ENCODE measurements at regions not wholly inside any gene's neighbourhood (a gene's known extent, or its start where the extent isn't known, plus 50 kb on each side); places are given as distances from the start of the nearest gene placed in this dataset.

DNA sequence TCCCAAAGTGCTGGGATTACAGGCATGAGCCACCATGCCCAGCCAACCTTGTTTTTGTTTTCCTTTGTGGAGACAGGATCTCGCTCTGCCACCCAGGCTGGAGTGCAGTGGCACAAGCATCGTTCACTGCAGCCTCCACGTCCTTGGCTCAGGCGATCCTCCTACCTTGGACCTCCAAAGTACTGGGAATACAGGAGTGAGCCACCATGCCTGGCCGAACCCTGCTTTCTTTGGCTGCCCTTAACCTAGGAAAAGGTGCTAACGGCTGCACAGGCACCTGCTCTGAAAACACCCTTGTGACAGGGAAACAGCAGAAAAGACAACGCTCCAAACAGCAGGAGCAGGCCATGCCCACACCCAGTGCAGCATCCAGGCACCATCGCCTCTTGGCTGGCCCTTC is 71.9 kb downstream of the OAT start:
- no peak for DNase-seq

DNA sequence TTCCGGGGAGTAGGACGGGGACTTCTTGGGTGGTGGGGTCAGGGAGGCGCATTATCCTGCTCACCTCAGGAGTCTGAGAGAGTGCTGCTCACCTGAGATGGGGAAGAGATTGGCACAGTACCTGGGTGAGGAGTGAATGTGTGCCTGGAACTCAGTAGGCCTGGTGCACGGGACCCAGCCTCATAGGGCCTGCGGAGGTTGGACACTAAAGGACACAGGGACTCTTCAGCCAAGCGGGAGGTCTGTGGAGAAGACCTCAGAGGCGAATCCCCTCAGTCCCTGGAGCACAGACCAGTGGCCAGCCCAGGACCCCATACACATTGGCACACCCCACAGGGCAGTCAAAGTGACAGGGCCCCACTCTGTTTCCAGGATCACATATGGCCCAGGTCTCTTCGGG is 73.2 kb downstream of the OAT start:
- no peak for DNase-seq

GRCh38 chr10:124344931-124345330 is 73.8 kb downstream of the OAT start:
- no peak for DNase-seq

DNA sequence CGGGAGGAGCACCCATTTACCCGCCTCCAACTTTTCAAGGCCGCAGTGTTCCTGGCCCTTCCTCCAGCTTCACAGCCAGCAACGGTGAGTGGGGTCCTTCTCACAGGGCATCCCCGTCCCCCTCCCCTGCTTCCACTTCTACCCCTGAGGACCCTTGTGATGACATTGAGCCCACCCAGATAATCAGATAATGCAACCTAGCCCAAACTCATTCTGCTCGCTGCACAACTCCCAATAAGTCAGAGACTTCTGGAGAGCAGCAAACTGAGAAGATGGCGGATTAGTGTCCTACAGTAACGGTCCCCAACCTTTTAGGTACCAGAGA is 74.5 kb downstream of the OAT start:
- DNase-seq = no peak

DNA sequence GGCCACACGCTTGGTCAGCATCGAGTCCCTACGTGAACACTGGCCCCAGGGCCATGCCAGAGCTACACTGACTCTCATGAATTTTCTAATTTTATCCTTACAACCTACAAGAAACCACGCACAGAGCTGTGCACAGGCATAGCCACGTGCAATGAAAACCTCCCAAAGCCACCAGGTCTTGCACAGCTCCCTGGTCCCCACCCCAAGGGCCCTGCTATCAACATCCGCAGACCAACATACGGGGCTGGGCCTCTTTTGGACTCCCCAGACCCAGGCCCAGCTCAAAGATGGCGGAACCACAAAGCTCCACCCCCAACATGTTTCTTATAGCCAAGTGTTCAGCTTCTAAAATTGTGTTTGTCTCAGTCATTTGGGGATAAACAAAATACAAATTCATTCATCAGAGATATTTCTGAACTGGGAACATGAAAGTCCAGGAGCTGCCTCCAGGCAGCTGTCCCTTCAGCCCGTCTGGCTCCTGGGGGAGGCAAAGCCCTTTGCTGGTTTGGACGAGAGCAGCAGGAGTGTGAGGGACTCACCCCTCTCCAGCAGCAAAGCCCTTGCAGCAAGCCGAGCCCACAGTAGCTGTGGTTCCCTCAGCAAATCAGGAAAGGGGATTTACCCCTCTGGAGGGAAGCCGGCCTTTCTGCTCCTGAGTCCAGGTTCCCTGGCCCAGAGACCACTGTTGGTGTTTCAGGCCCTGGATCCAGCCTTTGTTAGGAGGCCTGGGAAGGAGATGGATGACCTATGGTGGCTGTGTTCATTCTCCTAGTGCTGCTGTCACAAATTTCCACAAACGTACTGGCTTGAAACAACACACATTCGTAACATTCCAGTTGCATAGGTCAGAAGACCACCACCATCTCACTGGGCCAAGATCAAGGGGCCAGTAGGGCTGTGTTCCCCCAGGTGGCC is 75.1 kb downstream of the OAT start:
- DNase-seq = no peak

GRCh38 chr10:124342821-124343170 is 75.9 kb downstream of the OAT start:
- no peak for DNase-seq

- DNase-seq = no peak
Measured at GRCh38 chr10:124342136-124342820, 76.4 kb downstream of the OAT start.

DNA sequence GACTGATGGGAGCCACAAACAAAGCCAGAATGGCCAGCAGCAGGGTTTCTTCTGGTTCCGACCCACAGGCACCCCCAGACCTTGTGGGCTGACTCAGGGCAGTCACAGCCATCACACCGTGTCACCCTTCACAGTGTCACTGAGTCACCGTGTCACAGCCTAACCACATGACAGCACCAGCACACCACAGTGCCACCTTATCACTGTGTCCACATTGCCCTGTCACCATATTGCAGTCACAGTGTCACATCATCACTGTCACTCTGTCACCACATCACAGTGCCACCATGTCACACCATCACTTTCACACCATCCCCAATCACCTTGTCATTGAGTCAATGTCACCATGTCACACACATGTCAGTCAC is 77.0 kb downstream of the OAT start:
- no peak for DNase-seq

DNA sequence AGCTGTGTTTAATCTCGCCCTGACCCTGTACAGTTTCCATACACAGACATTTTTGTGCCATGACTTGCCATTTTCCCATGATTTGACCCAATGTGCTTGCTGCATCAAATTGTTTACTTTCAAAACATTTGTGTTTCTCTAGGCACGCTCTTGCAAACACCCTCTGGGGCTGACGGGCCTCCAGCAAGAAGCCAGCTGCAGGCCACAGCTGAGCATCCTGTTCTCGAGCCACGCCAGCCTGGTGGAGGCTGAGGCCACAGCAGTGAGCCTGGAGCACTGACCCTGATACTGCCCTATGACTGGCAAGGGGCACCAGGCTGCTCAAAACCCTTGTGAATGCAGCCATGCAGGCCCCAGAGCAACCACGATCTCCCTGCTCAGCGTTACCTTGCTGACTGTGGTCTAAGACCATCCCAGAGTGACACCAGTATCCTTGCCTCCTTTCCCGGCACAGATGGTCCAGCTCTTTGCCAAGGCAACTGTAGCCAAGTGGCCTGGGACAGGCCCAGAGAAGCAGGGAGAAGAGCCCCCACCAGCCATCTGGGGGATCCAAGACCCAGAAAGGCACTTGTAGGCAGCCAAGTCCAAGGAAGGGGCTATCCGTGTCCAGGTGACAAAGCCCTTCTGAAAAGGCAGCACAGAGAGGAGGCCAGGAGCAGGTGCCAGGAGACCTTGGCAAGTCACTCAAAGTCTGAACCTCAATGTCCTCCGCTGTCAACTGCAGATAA is 78.5 kb downstream of the OAT start:
- DNase-seq = no peak

DNA sequence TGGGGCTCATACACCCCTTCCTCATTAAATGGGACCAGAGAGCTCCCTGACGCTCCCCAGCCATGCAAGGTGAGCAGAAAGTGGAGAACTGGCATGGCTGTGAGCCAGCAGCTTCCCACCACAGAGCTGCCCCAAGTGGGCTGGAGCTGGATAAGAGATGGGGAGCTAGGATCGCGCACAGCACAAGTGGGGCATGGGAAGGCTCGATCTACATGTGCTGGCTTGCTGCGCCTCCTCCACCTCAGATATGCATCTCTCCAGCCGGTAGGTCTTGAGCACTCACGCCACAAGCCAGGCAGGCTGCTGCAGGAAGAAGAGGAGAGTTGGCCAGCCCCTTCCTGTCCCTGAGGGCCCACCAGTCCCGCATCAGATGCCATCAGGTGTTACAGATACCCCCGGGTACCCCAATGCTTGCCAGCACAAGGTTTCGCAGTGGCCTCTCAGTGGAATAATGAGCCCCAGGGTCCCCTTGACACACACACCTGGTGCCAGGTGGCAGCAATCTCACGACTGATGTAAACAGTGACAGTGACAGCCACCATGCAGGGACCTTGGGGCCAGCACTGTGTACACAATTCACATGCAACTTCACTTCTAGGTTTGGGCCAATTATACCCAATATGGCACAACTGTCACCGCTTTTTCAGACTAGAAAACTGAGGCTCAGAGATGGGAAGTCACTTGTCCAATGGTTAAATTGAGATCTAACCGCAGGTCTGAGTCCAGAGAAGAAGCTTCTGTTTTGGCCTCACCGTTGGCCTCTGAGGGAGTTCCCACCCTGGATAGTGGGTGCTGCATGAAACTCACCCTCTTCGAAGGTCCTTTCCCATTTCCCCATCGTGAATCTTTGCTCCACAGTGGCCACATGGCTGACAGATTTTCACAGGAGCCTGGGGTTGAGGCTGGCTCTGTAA is 79.3 kb downstream of the OAT start:
- DNase-seq = no peak

GRCh38 chr10:124338276-124338925 is 80.3 kb downstream of the OAT start:
- no peak for DNase-seq

GRCh38 chr10:124336186-124336585 is 82.5 kb downstream of the OAT start:
- DNase-seq = no peak

- no peak for DNase-seq
Measured at GRCh38 chr10:124333931-124334330, 84.8 kb downstream of the OAT start.

DNA sequence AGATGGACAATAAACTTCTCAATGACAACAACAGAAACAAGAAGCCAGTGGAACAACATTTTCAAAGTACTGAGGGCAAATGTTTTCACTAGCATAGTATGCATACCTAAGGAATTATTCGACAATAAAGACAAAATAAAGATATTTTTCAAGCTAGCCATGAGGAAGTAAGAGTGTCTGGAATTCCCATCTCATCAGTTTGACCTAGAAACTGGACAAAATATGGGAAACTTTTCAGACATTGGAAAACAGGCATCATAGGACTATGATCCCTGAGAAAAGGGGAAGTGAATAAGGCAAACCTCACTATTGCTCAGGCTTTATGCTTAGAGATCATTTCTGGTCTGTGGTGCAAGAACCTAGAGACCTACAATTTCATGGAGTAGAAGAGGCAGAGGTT is 86.3 kb downstream of the OAT start:
- no peak for DNase-seq

DNA sequence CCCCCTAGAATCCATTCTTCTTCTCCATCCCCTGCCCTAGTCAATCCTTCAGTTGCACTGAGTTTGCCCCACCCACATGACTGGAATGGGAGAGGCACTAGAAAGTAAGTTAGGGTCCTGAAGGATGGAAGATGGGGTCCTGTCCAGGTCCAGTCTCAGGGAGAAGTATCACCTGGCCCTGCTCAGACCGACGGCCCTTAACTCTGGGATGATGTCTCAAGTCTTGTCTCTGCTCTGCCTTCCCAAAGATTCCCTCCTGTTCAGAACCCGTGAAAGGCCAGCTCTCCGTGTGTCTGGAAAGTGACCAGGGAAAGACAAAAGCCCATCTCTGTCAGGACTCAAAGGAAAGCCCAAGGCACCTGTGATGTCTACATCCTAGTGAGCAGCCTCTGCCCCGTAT is 88.8 kb downstream of the OAT start:
- DNase-seq = no peak

DNA sequence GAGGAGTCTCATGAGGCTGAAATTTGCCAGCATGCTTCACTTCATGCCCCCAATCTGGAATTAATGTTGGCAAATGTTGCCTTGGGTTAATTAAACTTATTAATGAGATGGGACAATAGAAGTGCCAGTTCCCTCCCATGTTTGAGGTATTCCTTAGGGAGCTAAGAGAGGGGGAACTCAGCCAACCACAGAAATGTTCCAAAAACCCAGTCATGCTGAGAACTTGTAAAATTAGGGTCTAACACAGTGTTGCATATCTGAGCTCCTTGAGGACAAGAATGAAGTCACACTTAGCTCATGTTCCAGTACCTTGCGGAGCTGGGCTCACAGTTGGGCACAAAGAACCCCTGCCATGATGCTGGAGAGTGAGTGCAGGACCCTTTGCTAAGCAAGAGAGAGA is 89.4 kb downstream of the OAT start:
- DNase-seq = no peak

DNA sequence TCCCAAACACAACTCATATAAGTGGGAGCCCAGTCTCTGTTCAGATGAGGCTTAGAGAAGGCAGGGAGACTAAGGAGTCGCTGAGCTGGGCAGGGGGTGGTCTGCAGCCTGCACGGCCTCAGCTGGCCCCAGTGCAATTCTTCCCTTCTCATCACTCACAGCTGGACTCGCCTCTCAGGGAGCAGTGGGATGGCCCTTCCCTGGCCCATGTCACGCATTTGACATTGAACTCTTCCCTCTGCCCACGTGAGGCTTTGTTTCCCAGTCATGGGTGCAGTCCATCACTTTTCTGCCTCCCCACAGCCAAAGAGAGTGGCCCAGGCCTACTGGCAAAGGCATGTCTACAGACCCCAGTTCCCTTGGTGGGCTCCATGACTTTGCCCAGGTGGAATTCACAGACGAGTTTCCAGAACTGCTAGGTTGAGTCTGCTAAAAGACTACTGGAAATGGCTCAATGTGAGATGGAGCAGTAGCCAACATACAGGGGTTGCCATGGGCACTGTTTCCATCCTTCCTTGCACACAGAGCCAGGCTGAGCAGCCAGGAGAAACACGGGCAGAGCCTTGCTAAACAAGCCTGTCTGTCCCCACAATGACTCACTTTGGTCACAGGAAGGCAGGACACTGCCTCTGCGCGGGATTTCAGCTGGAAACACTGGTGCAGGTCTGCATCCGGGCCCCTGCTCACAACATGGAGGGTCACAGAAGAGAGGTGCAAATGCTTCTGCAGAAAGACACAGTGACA is 90.1 kb downstream of the OAT start:
- DNase-seq = no peak

DNA sequence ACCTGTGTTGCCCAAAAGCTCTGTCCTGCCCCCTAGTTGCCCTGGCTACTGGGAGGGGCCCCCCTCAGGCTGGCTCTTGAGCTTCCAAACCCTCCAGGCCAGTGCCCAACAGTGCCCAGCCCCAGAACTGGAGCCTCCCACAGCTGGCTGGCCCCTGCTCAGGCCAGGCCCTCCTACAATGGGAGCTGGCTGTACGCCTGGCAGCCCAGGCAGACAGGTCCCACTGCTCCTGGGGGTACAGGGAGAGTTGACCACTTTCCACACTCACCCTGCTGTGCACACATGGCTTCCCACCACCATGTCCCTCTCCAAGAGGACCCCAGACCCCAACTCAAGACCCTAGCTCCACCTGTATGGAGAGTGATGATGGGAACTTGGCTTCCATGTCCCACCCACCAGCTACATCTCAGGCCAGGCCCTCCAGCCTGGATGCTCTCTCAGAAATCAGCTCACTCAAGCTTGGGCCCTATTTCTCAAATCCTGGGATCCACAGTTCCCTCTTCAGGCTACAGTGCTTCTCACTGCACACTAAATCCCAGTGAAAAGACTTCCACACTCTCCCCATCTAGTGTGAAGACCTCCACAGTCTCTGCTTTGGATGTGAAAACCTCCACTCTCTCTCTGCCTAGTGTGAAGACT is 92.6 kb downstream of the OAT start:
- DNase-seq = no peak

GRCh38 chr10:124325633-124325914 is 93.1 kb downstream of the OAT start:
- no peak for DNase-seq

- DNase-seq = no peak
Measured at GRCh38 chr10:124324856-124325632, 93.7 kb downstream of the OAT start.

GRCh38 chr10:124324451-124324850 is 94.3 kb downstream of the OAT start:
- DNase-seq = no peak

Data from 8988T (cell line).